Stomach (tissue), 4 donors: ENCODE measurements at regions not wholly inside any gene's neighbourhood (a gene's known extent, or its start where the extent isn't known, plus 50 kb on each side); places are given as distances from the start of the nearest gene placed in this dataset.

Experiments
- CTCF ChIP-seq, 7 experiments: fragments of 450-650 bp in 4 of 7; fragments of 200-600 bp in 3 of 7; sonication (generic) in 3 of 7; IDR thresholded peaks; one replicate each; pipeline ENCODE4 v1.5.1; 2016 to 2019; ENCODE audit warnings: antibody characterized with exemption in 7 of 7, control low read depth in 2 of 7, mild to moderate bottlenecking in 1 of 7
- EP300 ChIP-seq: sonication (generic); formaldehyde crosslinking; IDR thresholded peaks from one replicate; pipeline ENCODE4 v1.6.1; 2017; ENCODE audit warnings: antibody characterized with exemption

- TF ChIP-seq CTCF (IDR thresholded peaks at IDR 0.05) (no peak), EP300 (no peak)
Measured at GRCh38 chr20:47944682-47945081, 159.4 kb upstream of the SULF2 start.
